HL-60 (cell line): ENCODE measurements at regions not wholly inside any gene's neighbourhood (a gene's known extent, or its start where the extent isn't known, plus 50 kb on each side); places are given as distances from the start of the nearest gene placed in this dataset.

Experiments
- CTCF ChIP-seq: IDR thresholded peaks from one replicate; pipeline ENCODE4 v1.5.1; 2011; ENCODE audit warnings: low read length, control low read depth, inconsistent platforms; ENCODE audit not compliant: insufficient read depth
- GABPA ChIP-seq: IDR thresholded peaks from 2 replicates; pipeline ENCODE4 v1.6.1; 2012; ENCODE audit warnings: low read depth
- POLR2AphosphoS5 ChIP-seq: IDR thresholded peaks from 2 replicates; pipeline ENCODE4 v1.6.1; 2012; ENCODE audit warnings: low read depth
- REST ChIP-seq: IDR thresholded peaks from 2 replicates; pipeline ENCODE4 v1.6.1; 2012; ENCODE audit warnings: low read depth; ENCODE audit not compliant: insufficient replicate concordance
- SPI1 ChIP-seq: IDR thresholded peaks from 2 replicates; pipeline ENCODE4 v1.6.1; 2012; ENCODE audit warnings: low read depth, mild to moderate bottlenecking, borderline replicate concordance

DNA sequence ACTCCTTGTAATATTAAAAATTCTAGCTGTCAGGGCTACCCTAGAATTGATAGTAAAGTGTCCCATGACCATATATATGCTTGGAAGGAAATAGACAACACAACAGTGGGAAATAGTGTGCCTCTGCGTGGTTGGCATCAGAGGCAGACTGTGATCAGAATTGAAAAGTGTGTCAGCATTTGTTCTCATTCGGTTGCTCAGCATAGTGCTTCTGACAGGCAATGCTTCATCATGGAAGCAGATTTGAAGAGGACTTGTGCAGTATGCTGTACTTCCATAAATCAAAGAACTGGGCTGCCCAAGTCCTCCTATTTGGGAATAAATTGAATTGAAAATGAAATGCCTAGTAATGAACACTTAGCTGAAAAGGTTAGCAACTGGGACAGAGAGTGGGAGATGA, 435.7 kb downstream of the DIPK2A start:
- TF ChIP-seq CTCF: no peak
- no peak for TF ChIP-seq POLR2AphosphoS5
- no peak for TF ChIP-seq GABPA
- no peak for TF ChIP-seq REST
- TF ChIP-seq SPI1: no peak
